Type B pancreatic cell (in vitro differentiated cells): ENCODE measurements at regions not wholly inside any gene's neighbourhood (a gene's known extent, or its start where the extent isn't known, plus 50 kb on each side); places are given as distances from the start of the nearest gene placed in this dataset.

Experiments
- DNase-seq: peaks from one replicate; pipeline ENCODE4 v3.0.0; 2021; ENCODE audit warnings: mixed read lengths; ENCODE audit not compliant: unreplicated experiment; ENCODE audit errors: extremely low spot score
- H3K27ac Mint-ChIP-seq: 2 replicates; pipeline ENCODE4 v1.8.0; 2021; ENCODE audit warnings: mild to moderate bottlenecking, mixed read lengths
- H3K27me3 Mint-ChIP-seq: 2 replicates; pipeline ENCODE4 v1.8.0; 2021; ENCODE audit warnings: mixed read lengths
- H3K36me3 Mint-ChIP-seq: 2 replicates; pipeline ENCODE4 v1.8.0; 2021; ENCODE audit warnings: mixed read lengths
- H3K4me1 Mint-ChIP-seq: one replicate; pipeline ENCODE4 v1.8.0; 2021; ENCODE audit warnings: mixed read lengths; ENCODE audit not compliant: unreplicated experiment
- H3K4me3 Mint-ChIP-seq: 2 replicates; pipeline ENCODE4 v1.8.0; 2021; ENCODE audit warnings: mild to moderate bottlenecking, mixed read lengths
- H3K9me3 Mint-ChIP-seq: 2 replicates; pipeline ENCODE4 v1.8.0; 2021; ENCODE audit warnings: mixed read lengths
- CTCF ChIP-seq: fragments of 200-600 bp; sonication (generic); conservative IDR thresholded peaks from 2 replicates; pipeline ENCODE4 v1.5.0; 2021; ENCODE audit warnings: antibody characterized with exemption, mild to moderate bottlenecking

DNA sequence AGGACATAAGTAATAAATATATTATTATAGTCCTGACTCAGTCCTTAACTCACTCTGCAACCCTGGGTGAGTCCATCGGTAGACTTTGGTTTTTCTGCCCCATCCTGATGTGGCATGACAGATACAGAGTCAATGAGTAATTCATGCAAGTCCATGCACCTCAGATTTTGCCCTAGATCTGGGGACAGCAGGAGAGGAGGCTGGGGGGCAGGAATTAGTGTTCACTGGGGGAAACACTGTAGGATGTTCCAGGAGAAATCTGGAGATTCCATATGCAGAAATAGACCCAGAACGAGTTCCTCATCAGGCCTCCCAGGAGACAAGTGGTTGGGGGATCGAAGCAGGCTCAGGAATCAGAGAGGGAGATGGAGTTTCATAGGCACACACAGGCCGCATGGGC lies 150.8 kb downstream of the DICER1 start:
- H3K9me3 Mint-ChIP-seq: no peaks in the 10 kb centered on the region
- no peak overlapping the region for H3K27ac Mint-ChIP-seq
- H3K27me3 Mint-ChIP-seq: peaks cover 7% of the 10 kb centered on the region
- no peak overlapping the region for H3K4me3 Mint-ChIP-seq
- TF ChIP-seq CTCF: no peak
- H3K4me1 Mint-ChIP-seq: peaks cover 17% of the 10 kb centered on the region
- DNase-seq: no peak
- H3K36me3 Mint-ChIP-seq: no peaks in the 10 kb centered on the region

DNA sequence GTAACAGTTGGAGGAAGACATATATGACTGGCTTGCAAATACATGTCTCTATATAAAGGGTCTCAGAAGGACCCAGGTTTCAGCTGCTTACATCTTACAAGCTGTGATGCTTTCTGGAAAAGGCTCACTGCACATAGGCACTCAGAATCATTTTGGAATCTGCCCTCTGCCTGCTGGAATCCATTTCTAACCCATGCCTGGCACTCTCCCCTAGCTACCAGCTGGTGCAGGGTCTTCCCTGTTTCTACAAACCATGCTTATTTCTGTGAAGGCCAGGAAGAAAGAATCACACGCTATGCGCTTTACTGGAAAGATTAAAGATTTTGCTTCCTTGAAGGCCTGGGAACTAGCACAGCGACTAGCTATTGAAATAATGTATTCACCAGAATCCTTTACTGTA lies 151.3 kb downstream of the DICER1 start:
- Mint-ChIP-seq H3K4me3 (no peak overlapping the region), H3K27me3 (peaks cover 7% of the 10 kb centered on the region), H3K9me3 (no peaks in the 10 kb centered on the region), H3K4me1 (peaks cover 17% of the 10 kb centered on the region), H3K36me3 (no peaks in the 10 kb centered on the region), H3K27ac (no peak overlapping the region)
- no peak for DNase-seq
- TF ChIP-seq CTCF: no peak

- peaks cover 11% of the 10 kb centered on the region for H3K4me1 Mint-ChIP-seq
- H3K27ac Mint-ChIP-seq: no peak overlapping the region
- TF ChIP-seq CTCF: no peak
- no peaks in the 10 kb centered on the region for H3K9me3 Mint-ChIP-seq
- DNase-seq: no peak
- H3K4me3 Mint-ChIP-seq: no peak overlapping the region
- H3K27me3 Mint-ChIP-seq: peaks cover 21% of the 10 kb centered on the region
- H3K36me3 Mint-ChIP-seq: no peaks in the 10 kb centered on the region
These were observed 154.0 kb downstream of the DICER1 start for GRCh38 chr14:95003099-95003960.

DNA sequence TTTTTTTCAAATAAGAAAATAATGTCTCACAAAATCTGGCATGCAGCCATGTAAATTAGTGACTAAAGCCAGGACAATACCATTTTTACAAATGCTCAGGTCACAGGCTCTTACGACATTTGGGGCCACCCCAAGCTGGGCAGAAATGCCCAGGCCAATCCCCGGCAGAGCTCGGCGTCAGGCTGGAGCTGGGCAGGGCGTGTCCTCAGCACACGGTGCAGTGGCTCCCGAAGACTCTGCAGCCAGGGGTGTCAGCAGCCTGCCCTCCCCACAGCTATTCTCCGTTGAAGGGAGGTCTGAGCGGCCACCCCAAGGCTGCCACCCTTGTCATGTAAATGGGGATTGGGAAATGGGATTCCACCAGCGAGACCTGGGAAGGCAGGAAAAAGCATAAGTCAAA lies 158.6 kb downstream of the DICER1 start:
- no peak for TF ChIP-seq CTCF
- H3K4me3 Mint-ChIP-seq: no peak overlapping the region
- H3K27me3 Mint-ChIP-seq: peaks cover 29% of the 10 kb centered on the region
- H3K4me1 Mint-ChIP-seq: no peaks in the 10 kb centered on the region
- no peaks in the 10 kb centered on the region for H3K36me3 Mint-ChIP-seq
- DNase-seq: no peak
- H3K9me3 Mint-ChIP-seq: no peaks in the 10 kb centered on the region
- H3K27ac Mint-ChIP-seq: no peak overlapping the region

GRCh38 chr14:94998110-94998509 lies 159.2 kb downstream of the DICER1 start:
- H3K4me3 Mint-ChIP-seq: no peak overlapping the region
- H3K4me1 Mint-ChIP-seq: no peaks in the 10 kb centered on the region
- no peaks in the 10 kb centered on the region for H3K9me3 Mint-ChIP-seq
- H3K27ac Mint-ChIP-seq: no peak overlapping the region
- H3K27me3 Mint-ChIP-seq: peaks cover 29% of the 10 kb centered on the region
- no peak for TF ChIP-seq CTCF
- no peak for DNase-seq
- no peaks in the 10 kb centered on the region for H3K36me3 Mint-ChIP-seq
